CD14-positive monocyte (primary cell): ENCODE measurements at regions not wholly inside any gene's neighbourhood (a gene's known extent, or its start where the extent isn't known, plus 50 kb on each side); places are given as distances from the start of the nearest gene placed in this dataset.

Source experiments
- DNase-seq, 3 donors: peaks; one replicate each; pipeline ENCODE4 v3.0.0-alpha.2; 2011 to 2022
- H2AFZ ChIP-seq: 2 replicates; pipeline ENCODE4 v1.6.0; 2012; ENCODE audit warnings: mild to moderate bottlenecking, low read depth, low read length, inconsistent platforms; ENCODE audit not compliant: insufficient read depth, poor library complexity, severe bottlenecking
- H3K27ac ChIP-seq, 2 donors: 1 replicate in 1 of 2; 2 replicates in 1 of 2; pipeline ENCODE4 v1.5.1; 2012 to 2013; ENCODE audit warnings: low read length in 2 of 2, control low read depth in 1 of 2, inconsistent platforms in 1 of 2, low read depth in 1 of 2, mild to moderate bottlenecking in 1 of 2
- H3K27me3 ChIP-seq, 2 donors: one replicate each; pipeline versions ENCODE4 v1.6.0 to v1.6.1; 2011 to 2013; ENCODE audit warnings: low read length in 2 of 2; ENCODE audit not compliant: control insufficient read depth in 2 of 2, insufficient read depth in 2 of 2
- H3K36me3 ChIP-seq, 2 donors: replicated peaks in 1 of 2; 1 replicate in 1 of 2; 2 replicates in 1 of 2; pipeline versions ENCODE4 v1.5.1 to v1.6.1; 2012 to 2013; ENCODE audit warnings: low read length in 2 of 2, control low read depth in 1 of 2, inconsistent platforms in 1 of 2, mild to moderate bottlenecking in 1 of 2; ENCODE audit not compliant: insufficient read depth in 2 of 2, control insufficient read depth in 1 of 2
- H3K4me1 ChIP-seq, 2 donors: 1 replicate in 1 of 2; 2 replicates in 1 of 2; pipeline versions ENCODE4 v1.5.1 to v1.6.1; 2012 to 2013; ENCODE audit warnings: low read length in 2 of 2, control low read depth in 1 of 2, inconsistent platforms in 1 of 2, mild to moderate bottlenecking in 1 of 2, moderate library complexity in 1 of 2; ENCODE audit not compliant: insufficient read depth in 2 of 2, control insufficient read depth in 1 of 2
- H3K4me2 ChIP-seq: replicated peaks from 2 replicates; pipeline ENCODE3; 2012; ENCODE audit warnings: low read length, moderate library complexity, mild to moderate bottlenecking; ENCODE audit not compliant: poor library complexity, severe bottlenecking; ENCODE audit errors: extremely low read depth
- H3K4me3 ChIP-seq, 3 experiments: fragments of 200-600 bp in 1 of 3; sonication (generic) in 1 of 3; replicated peaks in 1 of 3; 1 replicate in 2 of 3; 2 replicates in 1 of 3; pipeline ENCODE4 v1.5.1; 2011 to 2013; ENCODE audit warnings: low read length in 3 of 3, mild to moderate bottlenecking in 3 of 3, control low read depth in 2 of 3, low read depth in 2 of 3, inconsistent platforms in 1 of 3, moderate library complexity in 1 of 3
- H3K79me2 ChIP-seq: 2 replicates; pipeline ENCODE4 v1.6.0; 2012; ENCODE audit warnings: mild to moderate bottlenecking, control low read depth, inconsistent platforms, low read length, moderate library complexity; ENCODE audit not compliant: insufficient read depth
- H3K9ac ChIP-seq: 2 replicates; pipeline ENCODE4 v1.6.0; 2017; ENCODE audit warnings: low read length, mild to moderate bottlenecking; ENCODE audit not compliant: insufficient read depth, poor library complexity, severe bottlenecking
- H3K9me3 ChIP-seq, 2 donors: replicated peaks in 1 of 2; 1 replicate in 1 of 2; 2 replicates in 1 of 2; pipeline versions ENCODE4 v1.5.1 to v1.6.1; 2012 to 2013; ENCODE audit warnings: low read length in 2 of 2, control low read depth in 1 of 2; ENCODE audit not compliant: control insufficient read depth in 1 of 2, insufficient read depth in 1 of 2
- H4K20me1 ChIP-seq: 2 replicates; pipeline ENCODE4 v1.6.0; 2012; ENCODE audit warnings: mild to moderate bottlenecking, low read length, control low read depth, moderate library complexity; ENCODE audit not compliant: insufficient read depth
- H3K27ac Mint-ChIP-seq, 7 donors: one replicate each; pipeline ENCODE4 v1.8.0; 2020; ENCODE audit warnings: mild to moderate bottlenecking in 7 of 7, mixed read lengths in 7 of 7, moderate library complexity in 6 of 7, inconsistent platforms in 2 of 7
- H3K27me3 Mint-ChIP-seq, 3 donors: one replicate each; pipeline ENCODE4 v1.8.0; 2021 to 2022; ENCODE audit warnings: low read depth in 3 of 3, mild to moderate bottlenecking in 3 of 3, mixed read lengths in 3 of 3, moderate library complexity in 3 of 3, inconsistent platforms in 1 of 3
- H3K36me3 Mint-ChIP-seq, 2 donors: one replicate each; pipeline ENCODE4 v1.8.0; 2020; ENCODE audit warnings: mixed read lengths in 2 of 2, inconsistent platforms in 1 of 2, mild to moderate bottlenecking in 1 of 2
- H3K4me1 Mint-ChIP-seq: one replicate; pipeline ENCODE4 v1.8.0; 2020; ENCODE audit warnings: mild to moderate bottlenecking, mixed read lengths
- H3K4me3 Mint-ChIP-seq, 2 donors: one replicate each; pipeline ENCODE4 v1.8.0; 2020; ENCODE audit warnings: mild to moderate bottlenecking in 2 of 2, mixed read lengths in 2 of 2, moderate library complexity in 1 of 2
- H3K9me3 Mint-ChIP-seq, 7 donors: one replicate each; pipeline ENCODE4 v1.8.0; 2020 to 2022; ENCODE audit warnings: mixed read lengths in 7 of 7, mild to moderate bottlenecking in 6 of 7, moderate library complexity in 6 of 7, inconsistent platforms in 2 of 7
- WGBS: methylation state at CpG from one replicate; pipeline ENCODE4 v1.1.5; 2013; ENCODE audit warnings: missing lambda C conversion rate; ENCODE audit not compliant: insufficient coverage; 5-methylcytosine and 5-hydroxymethylcytosine counted together
- intact Hi-C, 2 donors: fragments of 100-400 bp; cut with micrococcal nuclease; formaldehyde crosslinking; loops; one replicate each; pipeline versions ENCODE4 v1.15.0 to v1.15.1; 2023
- TF ChIP-seq, protein P1 (sequence below): fragments of 200-600 bp; IDR thresholded peaks from one replicate; pipeline ENCODE4 v1.8.0; 2022; ENCODE audit warnings: antibody characterized with exemption, mild to moderate bottlenecking

DNA sequence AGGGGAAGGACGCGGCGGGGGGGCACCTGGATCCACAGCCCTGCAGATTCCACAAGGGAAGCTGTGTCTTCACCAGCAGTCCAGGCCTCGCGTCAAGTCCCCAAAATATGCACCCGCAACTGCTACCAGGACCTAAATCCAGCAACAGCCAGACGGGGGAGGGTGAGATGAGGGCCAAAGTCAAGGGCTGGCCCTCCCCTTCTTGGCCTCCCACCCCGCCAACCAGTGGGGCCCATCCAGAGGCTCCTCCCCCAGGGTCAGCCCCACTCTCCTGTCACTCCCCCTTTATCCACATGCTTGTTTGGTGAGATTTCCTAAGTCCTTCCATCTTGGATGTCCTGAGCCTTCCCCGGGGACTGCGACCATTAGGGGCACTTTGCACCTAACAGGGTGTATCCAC lies 138.7 kb downstream of the ENGASE start:
- Histone ChIP-seq H2AFZ (no peak overlapping the region), H3K9me3 (no peaks in the 10 kb centered on the region), H3K36me3 (no peaks in the 10 kb centered on the region), H3K4me2 (no peak overlapping the region), H3K4me3 (no peak overlapping the region), H3K27me3 (peaks cover 0 to 4% of the 10 kb centered on the region in 2 donors), H4K20me1 (no peaks in the 10 kb centered on the region), H3K4me1 (no peaks in the 10 kb centered on the region), H3K79me2 (no peaks in the 10 kb centered on the region), H3K27ac (no peak overlapping the region), H3K9ac (no peak overlapping the region)
- peaks cover 17 to 25% (median 22%) of the 10 kb centered on the region in 3 donors for H3K27me3 Mint-ChIP-seq
- DNase-seq: no peak
- H3K36me3 Mint-ChIP-seq: no peaks in the 10 kb centered on the region
- TF ChIP-seq, protein P1, sequence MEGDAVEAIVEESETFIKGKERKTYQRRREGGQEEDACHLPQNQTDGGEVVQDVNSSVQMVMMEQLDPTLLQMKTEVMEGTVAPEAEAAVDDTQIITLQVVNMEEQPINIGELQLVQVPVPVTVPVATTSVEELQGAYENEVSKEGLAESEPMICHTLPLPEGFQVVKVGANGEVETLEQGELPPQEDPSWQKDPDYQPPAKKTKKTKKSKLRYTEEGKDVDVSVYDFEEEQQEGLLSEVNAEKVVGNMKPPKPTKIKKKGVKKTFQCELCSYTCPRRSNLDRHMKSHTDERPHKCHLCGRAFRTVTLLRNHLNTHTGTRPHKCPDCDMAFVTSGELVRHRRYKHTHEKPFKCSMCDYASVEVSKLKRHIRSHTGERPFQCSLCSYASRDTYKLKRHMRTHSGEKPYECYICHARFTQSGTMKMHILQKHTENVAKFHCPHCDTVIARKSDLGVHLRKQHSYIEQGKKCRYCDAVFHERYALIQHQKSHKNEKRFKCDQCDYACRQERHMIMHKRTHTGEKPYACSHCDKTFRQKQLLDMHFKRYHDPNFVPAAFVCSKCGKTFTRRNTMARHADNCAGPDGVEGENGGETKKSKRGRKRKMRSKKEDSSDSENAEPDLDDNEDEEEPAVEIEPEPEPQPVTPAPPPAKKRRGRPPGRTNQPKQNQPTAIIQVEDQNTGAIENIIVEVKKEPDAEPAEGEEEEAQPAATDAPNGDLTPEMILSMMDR: no peak
- WGBS: 96% methylated on average over 5 of the region's 10 CpGs
- H3K9me3 Mint-ChIP-seq: peaks cover 0 to 2% (median 0%) of the 10 kb centered on the region in 7 donors
- intact Hi-C loops: no loop called here
- H3K27ac Mint-ChIP-seq: no peak overlapping the region
- H3K4me3 Mint-ChIP-seq: no peak overlapping the region
- H3K4me1 Mint-ChIP-seq: no peaks in the 10 kb centered on the region

GRCh38 chr17:79212149-79213087 lies 137.8 kb downstream of the ENGASE start:
- no peak overlapping the region for H3K4me3 ChIP-seq
- no peaks in the 10 kb centered on the region for H4K20me1 ChIP-seq
- TF ChIP-seq, protein P1: no peak
- peaks cover 0 to 2% (median 0%) of the 10 kb centered on the region in 7 donors for H3K9me3 Mint-ChIP-seq
- no peak overlapping the region for H2AFZ ChIP-seq
- intact Hi-C loops: no loop called here
- H3K36me3 ChIP-seq: no peaks in the 10 kb centered on the region
- no peak for DNase-seq
- no peak overlapping the region for H3K4me2 ChIP-seq
- WGBS: 36% methylated on average over 11 of the region's 15 CpGs
- peak overlapping the region in 1 of 7 donors; percentile 21 for H3K27ac Mint-ChIP-seq
- H3K27me3 ChIP-seq: peaks cover 0 to 4% of the 10 kb centered on the region in 2 donors
- no peaks in the 10 kb centered on the region for H3K79me2 ChIP-seq
- no peaks in the 10 kb centered on the region for H3K4me1 ChIP-seq
- no peaks in the 10 kb centered on the region for H3K36me3 Mint-ChIP-seq
- H3K4me1 Mint-ChIP-seq: no peaks in the 10 kb centered on the region
- H3K27ac ChIP-seq: no peak overlapping the region
- H3K9me3 ChIP-seq: no peaks in the 10 kb centered on the region
- H3K4me3 Mint-ChIP-seq: no peak overlapping the region
- H3K27me3 Mint-ChIP-seq: peaks cover 20 to 29% (median 20%) of the 10 kb centered on the region in 3 donors
- H3K9ac ChIP-seq: no peak overlapping the region
